Gastrocnemius medialis (tissue), 4 donors: ENCODE measurements at regions not wholly inside any gene's neighbourhood (a gene's known extent, or its start where the extent isn't known, plus 50 kb on each side); places are given as distances from the start of the nearest gene placed in this dataset.

Source experiments
- CTCF ChIP-seq, 5 experiments: fragments of 450-650 bp in 3 of 5; fragments of 200-600 bp in 2 of 5; sonication (generic) in 2 of 5; IDR thresholded peaks in 4 of 5; conservative IDR thresholded peaks in 1 of 5; 1 replicate in 4 of 5; 2 replicates in 1 of 5; pipeline ENCODE4 v1.5.1; 2016 to 2019; ENCODE audit warnings: antibody characterized with exemption in 5 of 5, mild to moderate bottlenecking in 3 of 5, moderate library complexity in 3 of 5
- POLR2A ChIP-seq, 2 donors: fragments of 450-650 bp; IDR thresholded peaks; one replicate each; pipeline ENCODE4 v1.6.1; 2017; ENCODE audit warnings: antibody characterized with exemption in 2 of 2, mild to moderate bottlenecking in 2 of 2, moderate library complexity in 2 of 2

GRCh38 chr1:38614861-38615260 is 244.7 kb downstream of the RRAGC start:
- TF ChIP-seq CTCF (IDR thresholded peaks at IDR 0.05 in 4 of 5, conservative IDR thresholded peaks at IDR 0.05 in 1 of 5) (no peak), POLR2A (IDR thresholded peaks at IDR 0.05) (no peak)
